HepG2 (cell line): ENCODE measurements at regions not wholly inside any gene's neighbourhood (a gene's known extent, or its start where the extent isn't known, plus 50 kb on each side); places are given as distances from the start of the nearest gene placed in this dataset.

Experiments used
- ATAC-seq: fragments of 200-7000 bp; cut with Tn5 transposase; 3 replicates; pipeline ENCODE4 v1.9.1; 2020; ENCODE audit warnings: mild to moderate bottlenecking, moderate library complexity
- BruUV-seq: library from RNA; stranded (reverse); fragments of 400-500 nt; replicated peaks from 2 replicates; lab custom pipeline; 2021; lab: Mats Ljungman, UMichigan
- CTCF ChIA-PET: fragments of 300-600 bp; formaldehyde crosslinking; extraction: SDS; loops from one replicate; lab custom pipeline; 2021; ENCODE audit warnings: low total read pairs, inconsistent platforms, low intra/inter-chr PET ratio; lab: Yijun Ruan, JAX
- POLR2A ChIA-PET: fragments of 350-600 bp; sonication (Branson Sonifier 250); formaldehyde crosslinking; loops from one replicate; lab custom pipeline; 2020; ENCODE audit warnings: antibody characterized with exemption, inconsistent platforms; lab: Yijun Ruan, JAX
- DNase-seq: peaks from one replicate; pipeline ENCODE4 v3.0.0-alpha.2; 2015; ENCODE audit warnings: low spot score
- FAIRE-seq: peaks from 3 replicates; lab custom pipeline; 2011; peaks lifted over from hg19 to GRCh38; lab: Jason Lieb, UNC
- H2AFZ ChIP-seq: one replicate; pipeline ENCODE4 v1.6.1; 2011; ENCODE audit warnings: low read length, inconsistent platforms
- H3K27ac ChIP-seq: fragments of 300-600 bp; 3 replicates; pipeline ENCODE4 v1.8.0; 2011; ENCODE audit warnings: mixed run types, mild to moderate bottlenecking, mixed read lengths, low read length, inconsistent platforms; ENCODE audit not compliant: insufficient read depth; ENCODE audit errors: extremely low read length
- H3K27me3 ChIP-seq, 2 experiments: fragments of 200-600 bp in 1 of 2; 2 replicates in 1 of 2; 3 replicates in 1 of 2; pipeline versions ENCODE4 v1.6.0 to v1.8.0; 2011; ENCODE audit warnings: low read length in 2 of 2, mild to moderate bottlenecking in 2 of 2, moderate library complexity in 2 of 2, inconsistent platforms in 1 of 2; ENCODE audit not compliant: insufficient read depth in 2 of 2, control insufficient read depth in 1 of 2
- H3K36me3 ChIP-seq, 2 experiments: fragments of 200-600 bp in 1 of 2; replicated peaks in 1 of 2; 2 replicates in 1 of 2; 3 replicates in 1 of 2; pipeline versions ENCODE4 v1.5.1 to v1.8.0; 2011; ENCODE audit warnings: low read length in 2 of 2, inconsistent platforms in 1 of 2; ENCODE audit not compliant: insufficient read depth in 2 of 2, control insufficient read depth in 1 of 2
- H3K4me1 ChIP-seq: 2 replicates; pipeline ENCODE4 v1.5.1; 2012; ENCODE audit warnings: low read length, inconsistent platforms; ENCODE audit not compliant: insufficient read depth
- H3K4me2 ChIP-seq: 2 replicates; pipeline ENCODE4 v1.6.0; 2011; ENCODE audit warnings: low read depth, low read length, inconsistent platforms
- H3K4me3 ChIP-seq, 3 experiments: fragments of 200-600 bp in 1 of 3; sonication (generic), shearing (Covaris generic) in 1 of 3; replicated peaks in 1 of 3; 2 replicates each; pipeline ENCODE4 v1.5.1; 2011 to 2016; ENCODE audit warnings: low read length in 3 of 3, inconsistent platforms in 2 of 3, low read depth in 2 of 3, mild to moderate bottlenecking in 2 of 3, control low read depth in 1 of 3, mixed read lengths in 1 of 3; ENCODE audit not compliant: insufficient read depth in 1 of 3
- H3K79me2 ChIP-seq: one replicate; pipeline ENCODE4 v1.6.1; 2011; ENCODE audit warnings: low read length, inconsistent platforms; ENCODE audit not compliant: insufficient read depth
- H3K9ac ChIP-seq: 2 replicates; pipeline ENCODE4 v1.6.0; 2011; ENCODE audit warnings: mild to moderate bottlenecking, low read depth, low read length, inconsistent platforms; ENCODE audit not compliant: insufficient read depth
- H3K9me3 ChIP-seq: 2 replicates; pipeline ENCODE4 v1.5.1; 2012; ENCODE audit warnings: mild to moderate bottlenecking, low read length
- H4K20me1 ChIP-seq: 2 replicates; pipeline ENCODE4 v1.6.0; 2011; ENCODE audit warnings: inconsistent platforms, mild to moderate bottlenecking, low read length, moderate library complexity; ENCODE audit not compliant: insufficient read depth
- IKZF4 ChIP-seq: sonication (generic); formaldehyde crosslinking; IDR thresholded peaks from 2 replicates; pipeline ENCODE4 v1.5.1; 2020; ENCODE audit warnings: borderline replicate concordance, mild to moderate bottlenecking, low read depth, missing genetic modification reagents; ENCODE audit errors: not compliant biosample characterization
- PAXIP1 ChIP-seq: sonication (generic); formaldehyde crosslinking; conservative IDR thresholded peaks from 2 replicates; pipeline ENCODE4 v1.4.0; 2020; ENCODE audit warnings: mild to moderate bottlenecking, missing genetic modification reagents, moderate library complexity
- ZNF841 ChIP-seq: sonication (generic); formaldehyde crosslinking; IDR thresholded peaks from 2 replicates; pipeline ENCODE4 v1.8.1; 2023; ENCODE audit warnings: missing genetic modification reagents, borderline replicate concordance
- WGBS: methylation state at CpG from one replicate; pipeline ENCODE4 v1.1.6; 2017; ENCODE audit warnings: low lambda C conversion rate; 5-methylcytosine and 5-hydroxymethylcytosine counted together
- in situ Hi-C: cut with HindIII; loops from 2 replicates; pipeline ENCODE4 v1.10.0; 2017; ENCODE audit warnings: low pct_unique_long_range_greater_than_20kb; ENCODE audit not compliant: extremely low pct_ligation_motif_present
- intact Hi-C: fragments of 100-400 bp; cut with micrococcal nuclease; formaldehyde crosslinking; loops from one replicate; pipeline ENCODE4 v1.10.0; 2022; ENCODE audit not compliant: unreplicated experiment

- no peak for TF ChIP-seq PAXIP1 (CRISPR knock-in tag)
- TF ChIP-seq ZNF841 (CRISPR knock-in tag) = no peak
Observed at GRCh38 chr7:41351091-41351490, 351.8 kb downstream of the INHBA start (continued).

GRCh38 chr7:41346878-41347277, 356.0 kb downstream of the INHBA start:
- H3K36me3 ChIP-seq = no peaks in the 10 kb centered on the region
- H3K9ac ChIP-seq = no peak overlapping the region
- POLR2A ChIA-PET = no interaction called here
- peaks cover 8% of the 10 kb centered on the region; the same call in 1 of the 2 replicates for H3K9me3 ChIP-seq
- no peak overlapping the region for H3K4me2 ChIP-seq
- no peaks in the 10 kb centered on the region for H3K79me2 ChIP-seq
- no peak for ATAC-seq
- WGBS = 9% methylated on average over 5 of the region's 5 CpGs
- no peak overlapping the region for H3K27ac ChIP-seq
- CTCF ChIA-PET = no interaction called here
- H4K20me1 ChIP-seq = no peaks in the 10 kb centered on the region
- in situ Hi-C loops = no loop called here
- no peak for FAIRE-seq
- H3K4me1 ChIP-seq = no peaks in the 10 kb centered on the region
- H3K27me3 ChIP-seq = no peaks in the 10 kb centered on the region
- intact Hi-C loops = no loop called here
- no peak overlapping the region for H3K4me3 ChIP-seq
- no peak overlapping the region for H2AFZ ChIP-seq
- DNase-seq = no peak
- no peak for TF ChIP-seq IKZF4
- no TSS peak for BruUV-seq
